Left renal cortex interstitium (tissue), 4 donors: ENCODE measurements at regions not wholly inside any gene's neighbourhood (a gene's known extent, or its start where the extent isn't known, plus 50 kb on each side); places are given as distances from the start of the nearest gene placed in this dataset.
"Not testable (repeated sequence)": the region's sequence is repeated elsewhere in the genome, so short reads cannot be mapped to it uniquely, and the experiment has no call there.

Source experiments
- DNase-seq, 4 donors: peaks; one replicate each; pipeline ENCODE4 v3.0.0-alpha.2; 2013; ENCODE audit warnings: low read depth in 4 of 4, low spot score in 2 of 4, missing footprints in 1 of 4

DNA sequence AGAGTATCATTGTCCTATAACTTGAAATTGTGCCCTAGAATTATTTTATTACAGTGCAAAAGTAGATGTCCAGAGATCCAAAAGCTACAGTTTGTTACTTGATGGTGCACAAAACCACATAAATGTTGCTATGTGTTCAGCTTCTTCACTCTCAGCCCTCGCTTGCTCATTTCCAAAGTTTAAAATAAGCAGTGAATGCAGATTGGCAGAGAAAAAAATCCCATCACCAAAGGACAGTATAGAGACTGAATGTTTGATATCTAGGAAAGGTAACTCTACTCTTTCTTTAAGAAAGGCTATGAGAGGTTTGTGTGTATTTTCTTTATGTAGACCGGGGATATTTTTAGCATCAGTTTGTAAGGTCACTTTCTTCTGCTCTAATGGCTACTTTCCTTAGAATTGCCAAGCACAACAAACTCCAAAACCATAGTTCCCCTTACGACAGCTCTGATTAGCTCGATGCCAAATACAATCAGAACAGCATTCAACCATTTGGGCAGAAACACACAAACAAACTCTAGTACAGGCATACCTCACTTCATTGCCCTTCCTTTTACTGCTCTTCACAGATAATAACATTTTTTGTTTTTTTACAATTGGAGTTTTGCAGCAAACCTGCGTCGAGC, 164.1 kb upstream of the CCDC54 start:
- DNase-seq: no peak

DNA sequence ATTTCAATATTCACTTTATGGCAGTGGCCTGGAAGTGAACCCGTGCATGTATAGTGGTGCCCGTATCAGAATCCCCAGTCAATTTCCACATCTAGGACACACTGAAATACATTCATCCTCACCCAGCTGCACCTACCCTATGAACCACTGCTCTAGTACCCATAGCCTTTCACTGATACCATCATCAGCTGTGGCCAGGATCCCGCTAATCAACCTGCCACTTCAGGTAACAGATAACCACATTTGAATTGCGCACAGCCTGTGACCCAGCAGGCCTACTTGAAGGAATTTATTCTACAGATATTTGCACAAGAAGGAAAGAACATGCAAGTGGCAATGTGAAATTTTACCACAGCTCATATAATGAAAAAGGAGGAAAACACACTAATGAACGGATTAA, 161.0 kb upstream of the CCDC54 start:
- DNase-seq: no peak

GRCh38 chr3:107216711-107217110, 160.5 kb upstream of the CCDC54 start:
- DNase-seq: no peak

GRCh38 chr3:107217172-107217571, 160.1 kb upstream of the CCDC54 start:
- DNase-seq: no peak

DNA sequence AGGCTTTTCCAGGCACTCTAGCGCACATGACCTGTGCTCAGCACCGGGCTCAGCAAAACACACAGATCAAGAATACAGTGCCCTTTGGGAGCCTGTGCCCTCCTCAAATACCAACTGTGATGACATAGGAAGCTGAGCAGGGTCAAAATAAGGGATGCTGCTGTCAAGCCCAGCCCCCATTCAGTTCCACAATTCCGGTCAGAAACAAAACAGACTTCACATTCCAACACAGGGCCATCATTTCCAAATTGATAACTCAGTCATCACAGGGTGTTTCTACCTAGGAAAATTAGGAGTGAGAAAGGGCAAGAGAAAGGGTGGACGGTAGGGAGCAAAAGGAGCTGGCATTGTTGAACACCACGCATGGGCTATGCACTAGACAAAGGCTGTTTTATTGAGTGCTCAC, 158.4 kb upstream of the CCDC54 start:
- no peak for DNase-seq

GRCh38 chr3:107220538-107220937, 156.7 kb upstream of the CCDC54 start:
- DNase-seq: no peak

DNA sequence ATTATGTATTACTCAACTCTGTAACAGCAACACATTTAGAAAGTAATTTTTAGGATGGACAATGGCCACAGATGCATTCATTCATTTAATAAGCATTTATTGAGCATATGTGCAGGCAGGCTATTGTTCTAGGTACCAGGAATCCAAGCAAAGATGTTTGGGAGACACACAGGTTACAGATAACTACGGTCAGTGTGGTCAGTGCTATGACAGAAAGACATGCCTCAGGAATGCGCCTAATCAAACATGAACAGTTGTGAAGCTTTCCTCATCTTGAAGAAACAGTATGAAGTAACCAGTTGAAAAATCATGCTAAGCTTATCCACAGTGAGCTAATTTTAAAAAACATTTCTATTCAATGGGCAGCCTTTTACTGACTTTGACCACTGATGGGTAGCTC, 155.4 kb upstream of the CCDC54 start:
- DNase-seq: no peak

DNA sequence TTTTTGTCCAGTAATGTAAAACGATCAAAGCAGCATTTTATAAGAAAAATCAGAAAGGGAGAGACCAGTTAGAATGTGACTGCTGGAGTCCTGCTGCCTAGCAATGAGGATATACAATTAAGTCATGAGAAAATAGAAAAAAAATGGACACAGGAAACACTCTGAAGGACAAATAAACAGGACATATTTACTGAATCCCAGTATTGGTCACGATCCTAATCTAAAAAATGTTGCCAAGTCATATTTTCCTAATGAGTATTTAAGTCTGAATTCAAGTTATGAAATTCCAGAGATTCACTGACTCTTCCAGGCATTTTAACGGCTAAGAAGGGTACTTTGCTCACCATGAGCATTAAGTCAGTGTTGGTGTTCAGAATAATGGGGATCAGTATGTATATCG, 154.3 kb upstream of the CCDC54 start:
- DNase-seq: no peak

GRCh38 chr3:107224026-107224596, 153.1 kb upstream of the CCDC54 start:
- no peak for DNase-seq

DNA sequence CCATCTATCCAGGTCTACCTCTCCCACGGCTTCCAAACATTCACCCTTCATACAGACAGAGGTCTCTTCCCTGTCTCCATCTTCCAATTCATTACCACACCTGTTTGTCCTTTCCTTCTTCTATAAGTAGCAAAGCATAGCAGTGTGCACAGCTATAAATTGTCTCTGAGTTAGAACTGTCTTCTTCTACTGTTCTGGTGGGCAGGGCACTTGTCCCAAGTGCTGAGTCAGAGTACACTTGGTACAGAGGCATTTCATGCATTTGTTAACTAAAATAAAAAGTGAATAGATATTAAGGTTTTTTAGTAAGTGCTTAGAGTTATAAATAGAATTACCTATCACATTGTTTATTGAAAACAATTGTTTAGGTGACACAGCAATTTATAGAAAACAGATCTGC, 150.1 kb upstream of the CCDC54 start:
- DNase-seq: no peak

DNA sequence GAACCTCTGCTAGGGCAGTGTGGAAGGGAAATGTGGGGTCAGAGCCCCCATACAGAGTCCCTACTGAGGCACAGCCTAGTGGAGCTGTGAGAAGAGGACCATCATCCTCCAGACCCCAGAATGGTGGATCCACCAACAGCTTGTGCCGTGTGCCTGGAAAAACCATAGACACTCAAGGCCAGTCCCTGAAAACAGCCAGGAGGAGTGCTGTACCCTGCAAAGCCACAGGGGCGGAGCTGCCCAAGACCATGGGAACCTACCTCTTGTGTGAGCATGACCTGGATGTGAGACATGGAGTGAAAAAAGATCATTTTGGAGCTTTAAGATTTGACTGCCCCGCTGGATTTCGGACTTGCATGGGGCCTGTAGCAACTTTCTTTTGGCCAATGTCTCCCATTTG, 143.4 kb upstream of the CCDC54 start:
- DNase-seq: not testable (repeated sequence)

DNA sequence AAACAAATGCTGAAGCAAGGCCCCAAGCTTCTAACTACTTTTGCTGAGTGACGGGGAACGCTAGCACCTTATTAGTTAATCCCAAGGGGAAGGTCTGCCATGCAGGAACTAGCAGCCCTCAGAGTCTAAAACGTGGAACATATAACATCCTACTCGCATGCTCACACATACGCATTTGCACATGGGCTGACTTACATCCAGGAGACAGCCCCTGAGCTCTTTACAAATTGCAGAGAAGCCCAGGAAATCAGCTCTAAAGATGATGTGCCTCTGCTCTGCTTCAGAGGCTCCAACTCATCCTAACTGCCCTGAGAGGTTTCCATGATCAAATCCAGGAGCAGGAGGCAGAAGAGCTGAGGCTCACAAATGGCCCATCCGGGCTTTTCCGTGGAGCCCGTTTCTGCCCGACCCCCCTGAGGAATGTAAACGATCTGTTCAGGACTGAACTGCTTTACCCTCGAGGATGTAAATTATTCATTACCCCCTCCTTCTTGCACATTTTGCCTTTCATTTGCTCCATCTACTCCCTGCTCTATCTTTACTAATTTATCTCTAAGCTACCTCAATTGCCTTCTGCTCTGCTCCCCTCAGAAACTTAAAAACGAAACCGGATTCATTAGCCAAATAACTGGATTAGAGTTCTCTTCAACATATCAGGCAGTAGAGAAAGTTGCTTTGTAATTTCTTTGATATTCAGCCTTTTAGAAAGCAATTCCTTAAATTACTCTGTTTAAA, 141.9 kb upstream of the CCDC54 start:
- peak in 1 of 4 donors; percentile 14 for DNase-seq

DNA sequence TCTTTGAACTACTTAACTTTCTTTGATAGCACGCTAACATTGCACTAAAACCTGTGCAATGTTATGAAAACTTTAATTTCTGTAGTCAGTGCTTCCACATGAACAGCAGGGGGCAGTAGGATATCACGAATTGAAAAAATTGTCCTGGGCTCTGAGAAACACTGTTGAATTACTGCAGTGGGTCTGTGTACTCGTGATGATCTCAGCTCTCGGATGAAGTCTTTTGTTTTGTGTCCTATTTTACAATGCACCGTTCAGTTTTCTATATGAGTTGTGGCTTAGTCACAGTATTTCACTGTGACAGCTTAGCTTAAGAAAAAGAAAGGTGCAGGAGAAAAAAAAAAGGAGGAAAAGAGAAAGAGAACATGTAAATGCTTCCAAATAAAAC, 141.3 kb upstream of the CCDC54 start:
- peak; percentile 70 to 85 (median 80) for DNase-seq

DNA sequence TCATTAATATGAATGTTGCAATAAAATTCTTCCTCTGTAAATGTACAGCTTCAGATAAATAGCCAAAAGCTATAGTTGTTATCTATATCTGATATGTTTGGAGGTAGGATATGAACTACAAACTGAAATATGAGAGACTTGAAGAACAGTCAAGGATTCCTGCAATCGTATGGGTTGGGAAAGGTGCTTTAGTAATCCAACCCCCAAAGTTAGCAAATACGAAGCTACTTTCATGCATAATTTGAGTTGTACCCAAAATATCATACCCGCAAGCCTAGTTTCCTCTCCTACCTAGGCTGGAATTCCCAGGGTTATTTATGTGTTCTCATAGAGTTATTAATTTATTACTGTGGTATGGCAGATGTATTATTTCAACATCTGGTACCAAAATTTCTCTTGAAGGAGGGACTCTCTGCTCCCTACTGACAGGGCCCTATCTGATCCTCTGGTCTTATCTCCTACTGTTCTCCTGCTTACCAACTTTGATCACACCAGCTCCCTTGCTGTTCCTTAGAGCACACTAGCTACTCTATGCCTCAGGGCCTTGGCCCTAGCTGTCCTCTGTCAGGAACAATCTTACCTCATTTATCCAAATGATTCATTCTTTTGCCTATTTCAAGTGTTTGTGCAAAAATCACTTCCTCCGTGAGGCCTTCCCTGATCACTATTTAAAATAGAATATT, 140.4 kb upstream of the CCDC54 start:
- no peak for DNase-seq

DNA sequence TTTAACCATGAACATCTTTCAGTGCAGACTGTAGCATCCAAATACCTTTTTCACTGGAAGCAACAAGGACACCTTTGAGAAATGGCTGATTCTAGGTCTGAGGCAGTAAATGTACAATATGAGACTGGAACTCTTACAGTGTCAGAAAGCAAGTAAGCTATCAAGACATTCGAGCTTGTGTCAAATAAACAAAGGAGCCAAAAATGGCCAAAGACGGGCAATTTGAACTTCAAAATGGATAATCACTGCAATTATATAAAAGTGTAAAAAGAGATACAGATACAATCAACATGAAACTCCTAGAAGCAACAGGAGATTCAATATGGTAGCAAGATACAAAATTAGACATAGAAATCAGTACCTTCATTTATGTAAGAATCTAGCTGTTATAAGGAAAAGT, 138.5 kb upstream of the CCDC54 start:
- DNase-seq: no peak

DNA sequence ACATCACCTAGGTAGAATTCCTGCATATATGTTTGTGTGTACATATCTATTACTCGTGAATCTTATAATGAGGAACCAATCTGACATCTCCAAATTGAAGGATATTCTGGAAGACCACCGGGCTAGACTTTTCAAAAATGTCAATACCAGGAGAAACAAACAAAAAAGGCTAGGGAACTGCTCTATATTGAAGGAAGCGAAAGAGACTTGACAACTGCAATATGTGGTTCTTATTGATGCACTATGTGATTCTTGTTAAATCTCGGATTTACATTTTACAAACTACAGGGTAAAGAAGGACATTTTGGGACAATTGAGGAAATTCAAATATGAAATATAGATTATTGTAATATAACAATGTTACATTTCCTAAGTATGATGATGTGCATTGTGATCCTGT, 137.5 kb upstream of the CCDC54 start:
- no peak for DNase-seq

DNA sequence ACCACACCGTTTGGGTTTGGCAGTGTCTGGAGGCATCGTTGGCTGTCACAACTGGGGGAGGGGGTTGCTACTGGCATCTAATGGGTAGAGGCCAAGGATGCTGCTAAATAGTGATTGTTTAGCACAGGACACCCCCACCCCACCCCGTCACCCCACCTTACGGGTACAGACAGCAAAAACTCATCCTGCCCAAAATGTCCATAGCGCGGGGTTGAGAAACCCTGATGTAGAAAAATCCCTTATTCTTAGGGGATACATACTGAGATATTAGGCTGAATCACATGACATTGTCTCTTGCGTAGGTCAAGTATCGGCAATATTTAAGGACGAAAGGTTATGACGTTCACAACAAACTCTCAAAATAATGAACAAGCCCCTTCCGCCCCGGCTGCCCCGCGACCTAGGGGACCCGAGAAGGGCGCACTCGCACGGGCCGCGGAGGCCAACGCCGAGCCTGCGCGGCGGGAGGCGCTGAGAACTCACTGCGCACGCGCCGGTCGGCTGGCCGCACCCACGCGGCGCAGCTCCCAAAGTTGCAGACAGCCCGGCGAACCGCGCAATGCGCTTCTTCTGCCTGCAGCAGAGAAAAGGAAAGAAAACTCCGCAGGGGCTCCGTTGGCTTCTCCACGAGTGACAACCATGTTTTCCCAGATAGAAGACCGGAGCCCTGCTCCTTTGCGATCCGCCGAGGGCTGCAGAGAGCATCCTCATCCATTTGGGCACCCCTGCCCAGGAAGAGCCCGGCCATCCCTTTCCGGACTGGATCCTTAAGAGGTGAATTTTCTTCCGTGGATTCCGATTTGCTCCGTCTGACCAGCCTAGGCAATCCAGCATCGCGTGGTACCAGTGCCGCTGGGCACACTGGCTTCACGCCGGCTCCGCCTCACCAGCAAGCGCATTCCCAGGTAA, 136.8 kb upstream of the CCDC54 start:
- DNase-seq: peak; percentile 52 to 70 (median 62)

- DNase-seq: peak in 2 of 4 donors; percentile 21
These were observed 136.0 kb upstream of the CCDC54 start for GRCh38 chr3:107241217-107241616.

- DNase-seq: no peak
These were observed 134.7 kb upstream of the CCDC54 start for GRCh38 chr3:107242579-107242978.

GRCh38 chr3:107247116-107247515, 130.1 kb upstream of the CCDC54 start:
- DNase-seq: no peak

GRCh38 chr3:107249132-107249531, 128.1 kb upstream of the CCDC54 start:
- DNase-seq: no peak
